NCI-H2107 treated with DMSO at 0.1 percent for 48 hours (cell line): ENCODE measurements at regions not wholly inside any gene's neighbourhood (a gene's known extent, or its start where the extent isn't known, plus 50 kb on each side); places are given as distances from the start of the nearest gene placed in this dataset.
"Not testable (repeated sequence)": the region's sequence is repeated elsewhere in the genome, so short reads cannot be mapped to it uniquely, and the experiment has no call there.

Source experiments
- DNase-seq: peaks from one replicate; lab custom pipeline; 2025; ENCODE audit not compliant: unreplicated experiment; lab: John Stamatoyannopoulos, UW

DNA sequence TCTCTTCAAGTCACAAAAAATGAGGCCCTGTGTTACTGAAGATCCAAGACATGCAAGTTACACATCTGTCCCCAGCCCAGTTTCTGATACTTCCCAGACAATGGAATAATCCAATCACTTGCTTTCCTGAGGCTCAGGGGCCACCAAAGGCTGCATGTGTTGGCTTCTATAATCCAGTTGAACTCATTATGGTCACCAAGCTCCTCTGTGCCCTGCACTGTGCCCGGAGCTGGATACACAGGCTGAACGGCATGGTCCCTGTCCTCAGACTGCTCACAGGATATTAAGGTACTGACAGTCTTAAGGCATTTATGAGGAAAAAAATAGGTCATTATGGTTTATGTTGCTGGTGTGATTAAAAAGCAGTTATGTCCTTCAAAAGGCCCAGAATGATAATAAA, 117.0 kb upstream of the SYT6 start:
- no peak for DNase-seq

DNA sequence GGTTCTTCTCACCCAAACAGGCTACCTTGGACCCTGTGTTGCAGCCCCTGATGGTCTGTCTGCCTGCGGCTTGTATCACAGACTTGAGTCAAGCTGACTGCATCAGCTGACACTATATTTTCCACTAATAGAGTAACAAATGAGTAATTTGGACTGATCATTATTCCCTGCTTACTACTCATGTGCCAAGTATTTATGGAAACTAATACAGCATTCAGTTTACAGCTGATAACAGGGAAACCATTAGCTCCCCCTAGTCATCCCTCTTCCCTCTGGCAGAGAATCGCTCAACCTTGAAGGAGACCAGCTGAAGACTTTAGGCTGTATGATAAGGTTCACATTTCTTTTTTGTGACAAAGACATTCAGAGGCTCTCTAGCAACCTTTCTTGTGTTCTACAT, 116.6 kb upstream of the SYT6 start:
- no peak for DNase-seq

DNA sequence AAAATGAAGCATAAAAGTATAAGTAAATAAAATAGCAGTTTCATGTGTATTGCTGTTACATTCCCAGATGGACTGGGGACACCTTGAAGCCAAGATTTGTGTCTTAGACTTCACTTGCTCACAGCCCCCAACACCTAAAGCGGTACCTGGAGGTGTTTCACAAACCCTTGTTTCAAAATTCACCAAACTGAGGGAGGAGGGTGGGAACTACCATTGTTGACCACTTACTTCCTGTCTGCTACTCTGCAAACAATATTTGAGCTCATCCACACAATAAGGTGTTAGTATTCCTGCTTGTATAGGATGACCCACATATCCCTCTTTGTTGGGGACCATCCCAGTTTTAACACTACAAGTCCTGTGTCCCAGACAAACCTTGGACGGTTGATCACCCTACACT, 115.9 kb upstream of the SYT6 start:
- no peak for DNase-seq

DNA sequence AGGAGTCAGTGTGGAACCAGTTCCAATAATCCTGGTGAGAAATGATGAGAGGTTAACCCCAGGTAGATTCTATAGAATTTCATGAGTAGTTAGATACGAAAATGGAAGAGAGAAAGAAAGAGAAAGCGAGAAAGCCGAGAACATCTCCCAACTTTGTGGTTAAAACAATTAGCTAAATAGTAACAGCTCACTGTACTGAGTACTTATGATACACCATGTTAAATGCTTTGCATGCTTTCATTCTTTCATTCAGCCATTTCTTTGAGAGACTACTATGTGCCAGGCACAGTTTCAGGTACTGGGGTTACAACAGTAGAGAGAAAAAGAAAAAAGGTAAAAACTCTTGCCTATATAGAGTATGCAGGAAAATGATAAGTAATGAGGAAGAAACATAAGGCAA, 109.7 kb upstream of the SYT6 start:
- DNase-seq: no peak

DNA sequence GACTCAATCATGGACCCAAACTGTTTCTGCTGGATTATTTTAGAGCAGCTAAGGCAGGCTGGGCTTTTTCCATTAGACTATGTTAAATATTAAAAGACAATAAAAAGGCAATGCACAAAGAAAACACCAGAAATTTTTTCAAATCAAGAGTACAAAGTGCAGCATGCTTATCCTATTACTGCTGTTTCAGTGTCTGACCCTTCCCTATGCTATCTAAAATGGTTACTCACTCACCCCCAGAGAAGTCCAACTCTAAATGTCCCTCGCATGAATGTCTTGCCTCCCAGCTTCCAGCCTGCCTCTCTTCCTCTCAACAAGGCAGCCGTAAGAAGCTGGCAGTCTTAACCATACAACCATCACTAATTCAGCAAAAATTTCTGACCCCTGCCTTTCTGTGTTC, 108.7 kb upstream of the SYT6 start:
- no peak for DNase-seq

DNA sequence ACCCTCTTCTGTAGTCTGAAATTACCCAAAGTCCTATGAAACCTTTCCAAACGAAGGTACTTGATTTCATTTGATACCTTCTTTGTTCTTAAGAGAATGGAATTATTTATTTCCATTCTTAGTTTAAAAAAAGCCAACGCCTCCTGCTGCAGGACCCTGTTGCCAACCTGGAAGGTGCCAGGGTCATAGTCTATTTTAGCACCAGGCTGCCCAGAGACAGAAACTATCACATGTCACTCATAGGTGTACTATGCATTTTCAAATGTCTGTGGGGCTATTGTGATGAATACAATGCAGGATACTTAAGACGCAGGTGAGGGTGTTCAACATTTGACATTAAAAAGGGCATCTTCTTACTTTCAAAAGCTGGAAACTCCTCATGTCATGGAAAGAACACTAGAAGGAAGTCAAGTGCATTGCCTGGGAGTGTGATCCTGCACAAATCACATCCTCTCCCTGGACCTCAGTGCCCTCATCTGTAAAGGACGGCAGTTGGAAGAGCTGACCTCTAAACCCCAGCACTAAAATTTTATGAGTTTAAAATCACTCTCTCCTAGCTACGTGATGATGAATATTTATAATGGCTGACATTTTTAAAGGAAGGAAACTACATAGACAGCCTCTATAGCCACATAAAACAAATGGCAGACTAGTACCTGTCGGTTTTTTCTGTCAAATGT, 107.3 kb upstream of the SYT6 start:
- DNase-seq: no peak

DNA sequence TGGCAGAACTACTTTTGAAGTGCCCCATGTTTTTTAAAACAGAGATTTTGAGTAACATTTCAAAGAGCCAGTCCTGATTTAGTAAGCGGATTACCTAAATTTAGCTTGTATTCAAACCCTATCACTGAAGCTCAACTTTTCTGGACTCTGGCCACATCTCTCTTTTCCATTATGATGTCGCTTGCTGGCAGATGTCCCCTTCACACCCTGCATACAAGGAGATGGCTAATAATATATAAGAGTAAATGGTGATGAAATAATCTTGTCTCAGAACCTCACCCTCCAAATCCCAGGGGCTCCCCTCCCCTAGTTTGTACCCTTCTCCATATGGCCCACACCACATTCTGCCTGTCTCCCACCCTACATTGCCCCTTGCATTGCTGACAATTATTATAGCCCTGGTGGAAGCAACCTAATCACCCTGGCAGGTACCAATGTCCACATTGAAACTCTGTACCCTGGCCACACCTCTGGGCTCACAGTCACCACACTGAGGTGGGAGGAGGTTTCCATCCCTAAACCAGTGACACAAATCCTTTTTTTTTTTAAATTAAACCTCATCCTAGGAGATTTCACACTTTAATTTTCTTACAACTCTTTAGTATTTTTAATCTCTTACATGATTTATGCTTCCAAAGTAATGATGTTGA, 106.0 kb upstream of the SYT6 start:
- no peak for DNase-seq

DNA sequence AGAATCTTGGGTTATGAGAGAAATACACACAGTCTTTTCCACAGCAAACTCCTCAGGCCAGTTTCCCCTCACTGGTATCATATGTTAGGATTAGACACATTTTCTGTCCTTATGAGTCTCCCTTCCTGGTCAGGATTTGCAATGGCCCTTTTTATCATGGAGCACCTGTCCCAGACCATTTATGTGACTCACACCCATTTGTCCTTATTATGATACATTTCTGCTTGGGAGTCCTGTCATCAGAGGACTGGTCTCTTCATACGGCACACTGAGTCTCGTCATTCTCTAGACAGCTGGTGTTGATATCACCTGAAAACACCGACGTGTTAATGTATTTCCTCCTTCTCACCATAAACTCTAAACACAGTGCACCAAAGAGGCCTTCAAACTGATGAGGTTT, 105.0 kb upstream of the SYT6 start:
- no peak for DNase-seq

DNA sequence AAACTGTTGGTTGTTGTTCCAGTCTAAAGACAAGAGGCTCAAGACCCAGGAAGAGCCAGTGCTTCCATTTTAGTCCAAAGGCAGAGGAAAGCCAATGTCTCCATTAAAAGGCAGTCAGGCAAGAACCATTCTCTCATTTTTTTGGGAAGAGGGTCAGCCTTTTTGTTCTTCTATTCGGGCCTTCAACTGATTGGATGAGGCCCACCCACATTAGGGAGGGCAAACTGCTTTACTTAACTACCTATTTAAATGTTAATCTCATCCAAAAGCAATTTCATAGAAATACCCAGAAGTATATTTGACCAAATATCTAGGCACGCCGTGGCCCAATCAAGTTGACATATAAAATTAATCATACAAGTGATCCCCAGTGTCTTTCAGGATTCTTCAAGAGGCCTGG, 104.4 kb upstream of the SYT6 start:
- DNase-seq: no peak

DNA sequence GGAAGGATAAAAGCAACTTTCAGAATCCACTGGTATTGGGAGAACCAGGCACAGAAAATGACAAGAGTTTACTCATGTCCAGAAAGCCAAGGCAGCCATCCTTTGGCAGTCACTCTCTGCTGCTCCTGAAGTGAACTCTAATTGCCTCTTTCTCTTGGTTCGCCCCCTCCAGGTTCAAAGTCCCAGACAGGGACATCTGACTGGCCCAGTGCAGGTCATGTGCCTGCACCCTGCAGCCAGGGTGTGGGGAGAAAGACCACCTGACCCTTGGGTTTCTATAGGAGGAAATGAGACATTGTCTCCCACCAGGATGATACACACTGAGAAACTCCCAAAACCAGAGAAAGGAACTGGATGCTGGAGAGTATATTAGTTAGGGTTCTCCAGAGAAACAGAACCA, 103.9 kb upstream of the SYT6 start:
- no peak for DNase-seq

DNA sequence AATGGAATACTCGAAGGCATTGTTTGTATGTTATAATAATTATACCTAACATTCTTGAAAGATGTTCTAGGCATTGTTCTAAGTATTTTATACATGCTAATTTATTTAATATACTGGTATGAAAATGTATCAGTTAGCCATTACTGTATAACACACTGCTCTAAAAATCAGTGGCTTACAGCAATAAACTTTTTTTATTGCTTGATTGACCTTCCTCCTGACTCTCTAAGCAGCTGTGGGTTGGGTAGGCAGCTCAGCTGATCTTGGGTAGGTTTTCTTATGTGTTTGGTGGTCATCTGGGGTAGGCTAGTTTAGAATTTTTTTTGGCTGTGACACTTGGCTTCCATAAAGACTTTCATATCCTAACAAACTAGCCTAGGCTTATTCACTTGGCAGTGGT, 100.2 kb upstream of the SYT6 start:
- DNase-seq: no peak

DNA sequence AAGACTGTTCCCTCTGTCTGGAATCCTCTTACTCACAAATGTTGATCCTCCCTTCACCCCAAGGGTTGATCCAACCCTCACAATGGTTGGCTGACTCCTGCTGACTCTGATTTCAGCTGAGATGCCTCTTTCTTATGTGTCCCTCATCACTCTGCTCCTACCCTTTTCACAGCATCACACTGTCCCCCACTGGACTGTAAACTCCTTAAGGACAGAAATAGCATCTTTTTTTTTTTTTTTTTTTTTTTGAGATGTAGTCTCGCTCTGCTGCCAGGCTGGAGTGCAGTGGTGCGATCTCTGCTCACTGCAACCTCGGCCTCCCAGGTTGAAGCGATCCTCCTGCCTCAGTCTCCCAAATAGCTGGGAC, 97.9 kb upstream of the SYT6 start:
- DNase-seq: no peak

DNA sequence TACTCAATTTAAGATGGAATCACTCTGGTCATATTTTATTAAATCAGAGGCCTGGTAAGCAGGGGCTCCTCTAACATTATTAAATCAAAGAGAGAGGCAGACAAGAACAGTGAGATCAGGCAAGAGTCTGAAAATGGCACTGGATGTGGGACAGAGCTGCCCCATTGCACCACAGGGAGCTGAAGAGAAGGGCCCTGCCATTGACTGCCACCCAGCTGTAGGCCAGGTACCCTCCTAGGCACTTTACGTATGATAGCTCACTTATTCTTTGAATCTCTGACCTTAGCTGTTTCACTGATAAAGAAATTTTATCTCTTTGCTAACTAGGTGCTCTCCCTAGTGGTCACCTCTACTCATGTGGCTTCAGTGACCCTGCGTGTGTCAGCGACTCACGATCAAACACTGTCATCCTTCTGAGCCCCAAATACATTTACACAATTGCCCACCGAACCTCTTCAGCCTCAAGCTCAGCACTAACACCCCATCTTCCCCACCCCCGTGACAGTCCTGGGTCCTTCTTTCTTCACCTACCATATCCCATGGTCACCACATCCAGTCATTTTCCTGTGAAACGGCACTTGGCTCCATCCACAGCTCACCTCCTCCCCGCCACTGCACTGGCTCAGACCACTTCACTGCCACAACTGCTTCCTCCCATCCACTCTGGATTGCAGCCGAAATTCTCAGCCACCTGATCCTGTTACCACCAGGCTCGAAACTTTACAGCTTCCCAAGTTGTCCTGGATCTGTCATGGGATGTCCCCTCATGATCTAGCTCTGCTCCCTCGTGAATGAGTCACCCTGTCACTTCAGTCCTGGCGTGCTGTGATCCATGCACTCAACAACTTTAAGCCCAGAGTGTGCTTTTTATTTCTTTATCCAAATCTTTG, 97.3 kb upstream of the SYT6 start:
- no peak for DNase-seq

DNA sequence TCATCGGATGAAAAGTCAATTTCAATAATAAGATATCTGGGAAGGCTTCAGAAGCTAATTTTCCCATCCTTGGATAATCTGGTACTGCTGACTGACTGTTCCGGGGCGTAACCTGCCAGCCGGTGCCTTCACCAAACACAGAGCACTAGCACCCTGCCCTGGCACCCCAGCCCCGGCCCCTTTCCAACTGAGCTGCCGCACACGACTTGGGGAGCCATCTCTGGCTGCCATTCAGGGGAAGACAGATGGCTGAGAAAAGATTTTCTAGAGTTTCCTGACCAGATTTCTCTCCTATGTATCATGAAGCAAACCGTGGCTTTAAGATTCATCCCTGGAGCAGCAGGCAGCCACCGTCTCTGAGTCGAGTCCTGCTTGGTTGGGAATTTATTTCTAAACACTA, 96.0 kb upstream of the SYT6 start:
- no peak for DNase-seq

DNA sequence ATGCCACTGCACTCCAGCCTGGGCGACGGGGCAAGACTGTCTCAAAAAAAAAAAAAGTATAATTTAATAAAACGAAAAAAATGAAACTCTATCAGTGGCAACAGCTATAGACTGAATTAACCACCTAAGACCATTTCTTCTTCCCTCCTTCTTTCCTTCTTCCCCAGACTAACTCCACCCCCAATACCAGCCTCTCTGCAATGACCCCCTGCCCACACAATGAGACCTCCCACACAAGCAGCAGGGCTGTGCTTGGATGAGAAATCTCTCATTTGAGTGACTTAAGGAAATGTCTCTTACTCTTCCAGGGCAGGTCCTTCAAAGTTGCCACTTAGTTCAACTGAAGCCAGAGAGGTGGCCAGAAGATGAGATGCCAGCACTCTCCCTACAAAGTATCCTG, 94.5 kb upstream of the SYT6 start:
- no peak for DNase-seq

DNA sequence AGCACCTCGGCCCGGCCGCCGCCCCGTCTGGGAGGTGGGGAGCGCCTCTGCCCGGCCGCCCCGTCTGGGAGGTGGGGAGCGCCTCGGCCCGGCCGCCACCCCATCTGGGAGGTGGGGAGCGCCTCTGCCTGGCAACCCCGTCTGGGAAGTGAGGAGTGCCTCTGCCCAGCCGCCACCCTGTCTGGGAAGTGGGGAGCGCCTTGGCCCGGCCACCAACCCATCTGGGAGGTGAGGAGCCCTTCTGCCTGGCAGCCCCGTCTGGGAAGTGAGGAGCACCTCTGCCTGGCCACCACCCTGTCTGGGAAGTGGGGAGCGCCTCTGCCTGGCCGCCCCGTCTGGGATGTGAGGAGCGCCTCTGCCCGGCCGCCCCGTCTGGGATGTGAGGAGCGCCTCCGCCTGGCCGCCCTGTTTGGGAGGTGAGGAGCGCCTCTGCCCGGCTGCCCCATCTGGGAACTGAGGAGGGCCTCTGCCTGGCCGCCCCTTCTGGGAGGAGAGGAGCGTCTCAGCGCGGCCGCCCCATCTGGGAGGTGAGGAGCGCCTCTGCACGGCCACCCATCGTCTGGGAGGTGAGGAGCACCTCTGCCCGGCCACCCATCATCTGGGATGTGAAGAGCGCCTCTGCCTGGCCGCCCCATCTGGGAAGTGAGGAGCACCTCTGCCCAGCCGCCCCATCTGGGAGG, 89.0 kb upstream of the SYT6 start:
- not testable (repeated sequence) for DNase-seq

DNA sequence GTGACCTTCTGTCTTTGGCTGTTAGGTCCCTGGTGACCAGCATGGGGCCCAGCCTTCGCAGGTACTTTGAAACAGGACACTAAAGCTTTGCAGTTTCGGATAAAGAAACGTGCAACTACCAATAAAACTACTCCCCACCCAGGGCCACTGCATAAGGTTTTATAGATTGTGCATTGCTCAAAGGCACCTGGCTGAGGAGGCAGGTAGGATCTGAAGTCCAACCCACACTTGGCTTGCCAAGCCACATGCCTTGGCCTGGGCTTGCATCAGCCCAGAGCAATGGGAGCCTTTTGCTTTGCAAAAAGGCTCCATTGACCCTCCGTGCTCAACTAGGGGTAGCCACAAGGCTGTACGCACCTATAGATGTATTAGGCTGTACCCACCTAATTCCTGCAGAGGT, 84.4 kb upstream of the SYT6 start:
- DNase-seq: no peak

DNA sequence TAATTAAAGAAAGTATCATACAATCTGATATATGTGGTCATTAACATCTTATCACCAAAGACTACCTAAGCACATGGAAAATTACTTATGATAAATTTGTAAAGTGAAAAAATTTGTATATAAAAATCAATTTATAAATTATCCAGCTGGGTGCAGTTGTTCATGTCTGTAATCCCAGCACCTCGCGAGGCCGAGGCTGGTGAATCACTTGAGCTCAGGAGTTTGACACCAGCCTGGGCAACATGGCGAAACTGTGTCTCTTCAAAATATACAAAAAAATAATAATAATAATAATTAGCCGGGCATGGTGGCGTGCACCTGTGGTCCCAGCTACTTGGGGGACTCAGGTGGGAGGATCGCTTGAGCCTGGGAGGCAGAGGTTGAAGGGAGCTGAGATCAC, 82.8 kb upstream of the SYT6 start:
- DNase-seq: no peak

DNA sequence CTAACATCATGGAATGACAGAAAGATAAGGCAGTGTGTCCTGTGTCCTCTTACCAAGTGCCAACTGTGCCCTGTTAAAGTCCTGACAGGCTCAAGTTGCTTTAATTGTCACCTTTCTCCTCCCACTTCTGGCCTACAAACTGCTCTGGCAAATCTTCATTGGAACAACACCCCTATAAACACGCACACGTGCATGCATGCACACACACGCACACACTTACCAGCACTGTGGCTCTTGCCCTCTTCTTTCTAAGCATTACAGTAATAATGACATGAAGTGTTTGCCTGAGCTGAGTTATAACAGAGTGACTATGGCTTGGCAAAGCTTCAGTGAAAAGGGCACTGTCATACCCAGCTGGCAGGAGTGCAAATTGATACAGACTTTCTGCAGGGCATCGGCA, 82.3 kb upstream of the SYT6 start:
- no peak for DNase-seq

DNA sequence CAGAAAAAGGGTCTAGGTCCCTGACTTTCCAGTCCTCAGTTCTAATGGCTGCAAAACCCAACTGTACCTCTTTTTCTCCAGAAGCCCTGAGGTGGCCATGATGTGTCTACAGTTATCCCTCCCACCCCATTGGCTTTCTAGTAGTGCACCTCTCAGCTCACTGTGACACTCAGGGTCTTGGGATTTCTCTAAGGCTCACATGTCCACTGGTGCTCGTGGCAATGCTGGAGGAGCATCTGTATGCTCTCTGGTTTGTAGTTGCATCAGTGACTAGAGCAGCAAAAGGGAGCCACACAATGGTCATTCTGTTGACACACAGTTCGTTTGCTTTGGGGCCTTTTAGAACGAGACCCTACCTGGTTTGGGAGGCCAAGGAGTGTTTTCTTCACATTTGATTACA, 81.6 kb upstream of the SYT6 start:
- DNase-seq: no peak

DNA sequence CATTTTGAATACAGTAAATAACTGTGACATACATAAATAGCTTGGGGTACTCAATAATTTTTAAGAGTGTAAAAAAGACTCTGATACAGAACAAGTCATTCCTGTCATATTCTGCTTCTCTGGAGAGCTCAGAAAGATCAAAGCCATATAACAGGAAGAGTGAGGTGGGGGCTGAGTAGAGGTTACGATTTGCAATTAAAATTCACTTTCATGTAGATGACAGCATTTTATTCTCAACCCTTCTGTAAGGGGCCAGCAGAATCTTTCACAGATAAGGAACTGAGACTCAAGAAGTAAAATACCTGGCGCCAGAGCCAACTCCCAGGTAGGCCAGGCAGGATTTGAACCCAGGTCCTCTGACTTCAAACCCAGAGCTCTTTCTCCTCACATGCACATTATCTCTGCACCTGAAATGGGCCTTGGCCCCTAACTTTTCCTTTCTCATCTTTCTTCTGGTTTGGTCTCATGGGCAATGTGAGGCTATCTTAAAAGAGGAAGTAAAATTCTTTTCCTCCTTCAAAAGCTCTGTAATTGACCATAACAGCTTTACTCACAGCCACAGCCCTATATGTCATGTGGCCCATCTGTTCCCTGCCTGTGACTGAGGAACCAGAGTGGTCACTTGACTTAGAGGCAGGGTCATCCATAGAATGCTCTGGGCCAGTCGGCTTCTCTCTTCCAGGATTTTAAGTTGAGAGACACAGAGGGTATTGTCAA, 80.9 kb upstream of the SYT6 start:
- no peak for DNase-seq
